Neural cell (in vitro differentiated cells): ENCODE measurements at regions not wholly inside any gene's neighbourhood (a gene's known extent, or its start where the extent isn't known, plus 50 kb on each side); places are given as distances from the start of the nearest gene placed in this dataset.

Source experiments
- H2AFZ ChIP-seq: fragments of 200-600, 300-800 bp; sonication (generic), shearing (Covaris generic); 2 replicates; pipeline ENCODE4 v1.6.0; 2014; ENCODE audit warnings: low read depth, mild to moderate bottlenecking, antibody characterized with exemption, low read length, moderate library complexity
- H3F3A ChIP-seq: fragments of 200-600 bp; shearing (Covaris generic); 2 replicates; pipeline ENCODE4 v1.6.1; 2016; ENCODE audit warnings: mild to moderate bottlenecking, moderate library complexity, mixed read lengths, antibody characterized with exemption, low read length; ENCODE audit not compliant: insufficient read depth, poor library complexity, severe bottlenecking
- H3K27ac ChIP-seq: fragments of 200-600, 300-800 bp; sonication (generic), shearing (Covaris generic); 2 replicates; pipeline ENCODE4 v1.5.1; 2014; ENCODE audit warnings: mild to moderate bottlenecking, low read length, moderate library complexity
- H3K27me3 ChIP-seq: fragments of 300-800, 200-600 bp; sonication (generic), shearing (Covaris generic); 2 replicates; pipeline ENCODE4 v1.6.0; 2014; ENCODE audit warnings: mild to moderate bottlenecking, low read depth, low read length, moderate library complexity; ENCODE audit not compliant: insufficient read depth
- H3K36me3 ChIP-seq: fragments of 300-800, 200-600 bp; sonication (generic), shearing (Covaris generic); 2 replicates; pipeline ENCODE4 v1.5.1; 2014; ENCODE audit warnings: mild to moderate bottlenecking, antibody characterized with exemption, low read length, moderate library complexity; ENCODE audit not compliant: insufficient read depth
- H3K4me2 ChIP-seq: fragments of 300-800, 200-600 bp; sonication (generic), shearing (Covaris generic); 2 replicates; pipeline ENCODE4 v1.6.0; 2014; ENCODE audit warnings: mild to moderate bottlenecking, low read length
- H3K4me3 ChIP-seq: fragments of 300-800, 200-600 bp; sonication (generic), shearing (Covaris generic); 2 replicates; pipeline ENCODE4 v1.5.1; 2014; ENCODE audit warnings: mild to moderate bottlenecking, low read length, moderate library complexity
- H3K79me2 ChIP-seq: fragments of 200-600 bp; shearing (Covaris generic); replicated peaks from 2 replicates; pipeline ENCODE4 v1.6.0; 2014; ENCODE audit warnings: mild to moderate bottlenecking, low read length, moderate library complexity; ENCODE audit not compliant: insufficient read depth
- H3K9ac ChIP-seq: fragments of 300-800, 200-600 bp; sonication (generic), shearing (Covaris generic); 2 replicates; pipeline ENCODE4 v1.6.1; 2016; ENCODE audit warnings: mild to moderate bottlenecking, low read length, mixed read lengths
- H3K9me2 ChIP-seq: fragments of 200-600 bp; shearing (Covaris generic); 2 replicates; pipeline ENCODE4 v1.6.1; 2016; ENCODE audit warnings: mild to moderate bottlenecking, low read length, mixed read lengths; ENCODE audit not compliant: insufficient read depth
- H3K9me3 ChIP-seq: fragments of 200-600, 300-800 bp; sonication (generic), shearing (Covaris generic); 2 replicates; pipeline ENCODE4 v1.6.1; 2016; ENCODE audit warnings: mild to moderate bottlenecking, mixed run types, low read length, moderate library complexity, mixed read lengths
- H4K20me1 ChIP-seq: fragments of 200-600 bp; shearing (Covaris generic); 2 replicates; pipeline ENCODE4 v1.6.1; 2016; ENCODE audit warnings: mild to moderate bottlenecking, mixed run types; ENCODE audit not compliant: insufficient read depth
- CTCF ChIP-seq: fragments of 450-650 bp; IDR thresholded peaks from 2 replicates; pipeline ENCODE4 v1.5.1; 2014; ENCODE audit warnings: antibody characterized with exemption, mild to moderate bottlenecking, moderate library complexity; ENCODE audit not compliant: poor library complexity, severe bottlenecking
- EP300 ChIP-seq: fragments of 450-650 bp; conservative IDR thresholded peaks from 2 replicates; pipeline ENCODE4 v1.6.1; 2014; ENCODE audit warnings: antibody characterized with exemption, mild to moderate bottlenecking, moderate library complexity; ENCODE audit not compliant: poor library complexity, severe bottlenecking
- EZH2 ChIP-seq: fragments of 200-600, 300-800 bp; shearing (Covaris generic), sonication (generic); IDR thresholded peaks from 2 replicates; pipeline ENCODE4 v1.6.1; 2014; ENCODE audit warnings: antibody characterized with exemption, low read length, borderline replicate concordance, mild to moderate bottlenecking; ENCODE audit not compliant: insufficient read depth, poor library complexity, severe bottlenecking
- MXI1 ChIP-seq: fragments of 450-650 bp; conservative IDR thresholded peaks from 2 replicates; pipeline ENCODE4 v1.6.1; 2014; ENCODE audit warnings: antibody characterized with exemption, mild to moderate bottlenecking; ENCODE audit not compliant: poor library complexity, severe bottlenecking
- POLR2AphosphoS5 ChIP-seq: IDR thresholded peaks from 2 replicates; pipeline ENCODE4 v1.6.1; 2012
- RAD21 ChIP-seq: fragments of 450-650 bp; conservative IDR thresholded peaks from 2 replicates; pipeline ENCODE4 v1.6.1; 2014; ENCODE audit warnings: antibody characterized with exemption, mild to moderate bottlenecking, moderate library complexity
- REST ChIP-seq: IDR thresholded peaks from 2 replicates; pipeline ENCODE4 v1.6.1; 2012; ENCODE audit warnings: borderline replicate concordance
- SMC3 ChIP-seq: fragments of 450-650 bp; conservative IDR thresholded peaks from 2 replicates; pipeline ENCODE4 v1.6.1; 2014; ENCODE audit warnings: antibody characterized with exemption, mild to moderate bottlenecking, moderate library complexity; ENCODE audit not compliant: poor library complexity
- TAF1 ChIP-seq: IDR thresholded peaks from 2 replicates; pipeline ENCODE4 v1.6.1; 2012; ENCODE audit warnings: low read depth

DNA sequence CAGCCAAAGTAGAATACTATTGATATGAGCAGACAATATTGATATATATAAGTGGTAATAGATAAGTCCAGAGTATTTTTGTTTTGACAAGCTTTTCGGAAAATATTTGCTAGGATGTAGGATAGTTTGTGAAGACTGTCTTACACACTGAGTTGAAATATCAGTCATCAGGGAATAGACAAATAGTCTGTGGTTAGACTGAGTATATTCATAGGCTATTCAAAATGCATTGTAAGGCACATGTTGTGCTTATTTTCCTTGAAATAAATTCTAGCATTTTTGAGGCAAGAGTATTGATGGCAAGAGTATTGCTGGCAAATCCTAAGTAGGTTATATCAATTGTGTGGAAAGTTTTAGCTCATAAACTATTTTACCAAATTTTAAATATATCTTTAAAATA, 201.1 kb downstream of the LRIG3 start:
- Histone ChIP-seq H3K9ac (no peak overlapping the region), H3K27me3 (no peaks in the 10 kb centered on the region), H3K79me2 (no peaks in the 10 kb centered on the region), H3F3A (no peaks in the 10 kb centered on the region), H3K9me2 (no peaks in the 10 kb centered on the region), H3K4me2 (no peak overlapping the region), H2AFZ (no peak overlapping the region), H3K9me3 (no peaks in the 10 kb centered on the region), H3K36me3 (no peaks in the 10 kb centered on the region), H3K27ac (no peak overlapping the region), H3K4me3 (no peak overlapping the region), H4K20me1 (no peaks in the 10 kb centered on the region)
- TF ChIP-seq RAD21 (no peak), POLR2AphosphoS5 (no peak), MXI1 (no peak), EP300 (no peak), EZH2 (no peak), TAF1 (no peak), CTCF (no peak), REST (no peak), SMC3 (no peak)

- H3K4me3 ChIP-seq: no peak overlapping the region
- no peak overlapping the region for H3K4me2 ChIP-seq
- no peaks in the 10 kb centered on the region for H3F3A ChIP-seq
- no peak overlapping the region for H3K27ac ChIP-seq
- H3K27me3 ChIP-seq: no peaks in the 10 kb centered on the region
- no peak overlapping the region for H2AFZ ChIP-seq
- no peaks in the 10 kb centered on the region for H3K79me2 ChIP-seq
- H4K20me1 ChIP-seq: no peaks in the 10 kb centered on the region
- no peaks in the 10 kb centered on the region for H3K9me2 ChIP-seq
- H3K9ac ChIP-seq: no peak overlapping the region
- no peak for TF ChIP-seq REST
- TF ChIP-seq EP300: no peak
- TF ChIP-seq CTCF: no peak
- TF ChIP-seq RAD21: no peak
- no peak for TF ChIP-seq TAF1
- no peak for TF ChIP-seq POLR2AphosphoS5
- no peak for TF ChIP-seq SMC3
- TF ChIP-seq MXI1: no peak
- TF ChIP-seq EZH2: no peak
- no peaks in the 10 kb centered on the region for H3K36me3 ChIP-seq
- no peaks in the 10 kb centered on the region for H3K9me3 ChIP-seq
Measured at GRCh38 chr12:58720421-58720820, 199.9 kb downstream of the LRIG3 start.
